B cell (primary cell): ENCODE measurements at regions not wholly inside any gene's neighbourhood (a gene's known extent, or its start where the extent isn't known, plus 50 kb on each side); places are given as distances from the start of the nearest gene placed in this dataset.

Experiments used
- ATAC-seq: fragments of 200-7000 bp; cut with Tn5 transposase; one replicate; pipeline ENCODE4 v1.10.0; 2021; ENCODE audit warnings: low read depth, mild to moderate bottlenecking, moderate number of reproducible peaks, moderate library complexity
- CTCF ChIA-PET: fragments of 350-600 bp; sonication (Branson Sonifier 250); formaldehyde crosslinking; loops from one replicate; lab custom pipeline; 2021; ENCODE audit warnings: antibody characterized with exemption, inconsistent platforms; lab: Charles Lee
- POLR2A ChIA-PET: fragments of 350-600 bp; sonication (Branson Sonifier 250); formaldehyde crosslinking; loops from one replicate; lab custom pipeline; 2021; ENCODE audit warnings: antibody characterized with exemption; lab: Charles Lee
- DNase-seq: peaks from one replicate; pipeline ENCODE4 v3.0.0; 2013
- H2AFZ ChIP-seq: 2 replicates; pipeline ENCODE4 v1.6.1; 2012; ENCODE audit warnings: mild to moderate bottlenecking, low read depth, low read length; ENCODE audit not compliant: insufficient read depth, poor library complexity, severe bottlenecking
- H3K27ac ChIP-seq, 2 donors: 1 replicate in 1 of 2; 2 replicates in 1 of 2; pipeline ENCODE4 v1.5.1; 2012 to 2013; ENCODE audit warnings: low read length in 2 of 2, mild to moderate bottlenecking in 2 of 2, moderate library complexity in 1 of 2
- H3K27me3 ChIP-seq, 4 experiments: fragments of 200-600 bp in 1 of 4; sonication (generic) in 1 of 4; replicated peaks in 1 of 4; 1 replicate in 2 of 4; 2 replicates in 2 of 4; pipeline versions ENCODE4 v1.6.1 to v1.7.0; 2013 to 2016; ENCODE audit warnings: low read length in 3 of 4, mild to moderate bottlenecking in 2 of 4, mixed read lengths in 1 of 4, moderate library complexity in 1 of 4; ENCODE audit not compliant: insufficient read depth in 4 of 4, control insufficient read depth in 3 of 4; ENCODE audit errors: control extremely low read depth in 1 of 4
- H3K36me3 ChIP-seq, 2 experiments: replicated peaks in 1 of 2; 1 replicate in 1 of 2; 2 replicates in 1 of 2; pipeline versions ENCODE4 v1.6.1 to v1.7.1; 2013; ENCODE audit warnings: low read length in 1 of 2; ENCODE audit not compliant: insufficient read depth in 2 of 2, control insufficient read depth in 1 of 2; ENCODE audit errors: control extremely low read depth in 1 of 2, extremely low read depth in 1 of 2
- H3K4me1 ChIP-seq, 2 donors: fragments of 200-600 bp in 1 of 2; sonication (generic) in 1 of 2; 1 replicate in 1 of 2; 2 replicates in 1 of 2; pipeline versions ENCODE4 v1.5.1 to v1.6.1; 2013 to 2017; ENCODE audit warnings: low read length in 2 of 2; ENCODE audit not compliant: control insufficient read depth in 2 of 2, insufficient read depth in 2 of 2
- H3K4me2 ChIP-seq: replicated peaks from 2 replicates; pipeline ENCODE3; 2012; ENCODE audit warnings: mild to moderate bottlenecking, low read depth, low read length; ENCODE audit not compliant: poor library complexity, severe bottlenecking
- H3K4me3 ChIP-seq, 5 experiments: fragments of 200-600 bp in 1 of 5; sonication (generic) in 1 of 5; 1 replicate in 3 of 5; 2 replicates in 2 of 5; pipeline versions ENCODE4 v1.5.1 to v1.7.0; 2011 to 2016; ENCODE audit warnings: low read length in 4 of 5, mild to moderate bottlenecking in 4 of 5, low read depth in 2 of 5, control low read depth in 1 of 5, moderate library complexity in 1 of 5; ENCODE audit not compliant: insufficient read depth in 1 of 5; ENCODE audit errors: control extremely low read depth in 1 of 5, extremely low read depth in 1 of 5
- H3K79me2 ChIP-seq: fragments of 200-600 bp; sonication (generic); one replicate; pipeline ENCODE4 v1.6.0; 2016; ENCODE audit warnings: low read length; ENCODE audit not compliant: control insufficient read depth, insufficient read depth
- H3K9ac ChIP-seq: fragments of 200-600 bp; sonication (generic); 2 replicates; pipeline ENCODE4 v1.6.1; 2017; ENCODE audit warnings: mild to moderate bottlenecking, low read length, moderate library complexity
- H3K9me3 ChIP-seq, 3 donors: one replicate each; pipeline versions ENCODE4 v1.6.1 to v1.7.1; 2013; ENCODE audit warnings: low read length in 2 of 3; ENCODE audit not compliant: control insufficient read depth in 2 of 3, insufficient read depth in 1 of 3; ENCODE audit errors: control extremely low read depth in 1 of 3
- H4K20me1 ChIP-seq: 2 replicates; pipeline ENCODE4 v1.6.0; 2012; ENCODE audit warnings: mild to moderate bottlenecking, low read length; ENCODE audit not compliant: insufficient read depth, control insufficient read depth, poor library complexity, severe bottlenecking
- H3K27ac Mint-ChIP-seq: one replicate; pipeline ENCODE4 v1.8.0; 2021; ENCODE audit warnings: mixed read lengths
- H3K27me3 Mint-ChIP-seq: one replicate; pipeline ENCODE4 v1.8.0; 2021; ENCODE audit warnings: mixed read lengths
- H3K4me1 Mint-ChIP-seq: one replicate; pipeline ENCODE4 v1.8.0; 2021; ENCODE audit warnings: mixed read lengths
- H3K4me3 Mint-ChIP-seq: one replicate; pipeline ENCODE4 v1.8.0; 2021; ENCODE audit warnings: mixed read lengths
- H3K9me3 Mint-ChIP-seq: one replicate; pipeline ENCODE4 v1.8.0; 2022; ENCODE audit warnings: mixed read lengths; ENCODE audit not compliant: insufficient read depth
- EZH2 ChIP-seq: IDR thresholded peaks from 2 replicates; pipeline ENCODE4 v1.6.1; 2012; ENCODE audit warnings: borderline replicate concordance, low read depth, mild to moderate bottlenecking, moderate library complexity, low read length; ENCODE audit not compliant: insufficient read depth, poor library complexity, severe bottlenecking
- WGBS: methylation state at CpG from one replicate; pipeline ENCODE4 v1.1.5; 2013; ENCODE audit warnings: missing lambda C conversion rate; ENCODE audit not compliant: insufficient coverage; 5-methylcytosine and 5-hydroxymethylcytosine counted together
- intact Hi-C: fragments of 100-400 bp; cut with micrococcal nuclease; formaldehyde crosslinking; loops from one replicate; pipeline ENCODE4 v1.10.0; 2022
- TF ChIP-seq, protein P1 (sequence below): fragments of 200-600 bp; IDR thresholded peaks from one replicate; pipeline ENCODE4 v1.8.0; 2022; ENCODE audit warnings: antibody characterized with exemption, mild to moderate bottlenecking

DNA sequence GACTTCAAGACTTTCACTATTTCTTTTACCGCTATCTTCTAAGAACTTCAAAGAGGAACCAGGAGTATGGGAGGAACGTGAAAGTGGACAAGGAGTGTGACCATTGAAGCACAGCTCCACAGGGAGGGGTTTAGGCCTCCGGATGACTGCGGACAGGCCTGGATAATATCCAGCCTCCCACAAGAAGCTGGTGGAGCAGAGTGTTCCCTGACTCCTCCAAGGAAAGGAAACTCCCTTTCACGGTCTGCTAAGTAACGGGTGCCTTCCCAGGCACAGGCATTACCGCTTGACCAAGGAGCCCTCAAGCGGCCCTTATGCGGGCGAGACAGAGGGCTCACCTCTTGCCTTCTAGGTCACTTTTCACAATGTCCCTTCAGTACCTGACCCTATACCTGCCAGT, 267.0 kb downstream of the RPL10L start:
- CTCF ChIA-PET = no interaction called here
- intact Hi-C loops = no loop called here

DNA sequence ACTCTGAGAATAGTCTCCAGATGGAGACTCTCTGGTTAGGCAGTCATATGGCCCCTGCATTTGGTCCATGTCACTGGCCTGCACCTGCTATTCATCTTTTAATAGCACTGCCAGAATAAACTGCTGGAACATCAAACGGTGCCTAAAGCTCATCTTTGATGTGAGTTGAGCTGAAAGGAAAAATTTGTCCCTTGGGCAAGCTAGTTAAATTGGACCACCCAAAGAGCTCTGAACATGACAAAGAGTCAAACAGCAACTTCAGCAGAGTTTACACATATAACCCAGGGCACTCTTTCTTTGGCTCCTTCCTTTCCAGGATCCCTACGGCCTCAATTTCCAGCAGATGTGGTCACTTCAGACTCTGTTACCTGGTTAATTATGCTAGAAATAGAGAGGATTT, 269.9 kb downstream of the RPL10L start:
- no peaks in the 10 kb centered on the region for H3K79me2 ChIP-seq
- no CpG with 5 or more reads among the region's 2 CpGs for WGBS
- H3K27ac ChIP-seq = no peak overlapping the region
- no peak overlapping the region for H3K27ac Mint-ChIP-seq
- no peaks in the 10 kb centered on the region for H3K4me1 Mint-ChIP-seq
- ATAC-seq = no peak
- intact Hi-C loops = no loop called here
- no peak overlapping the region for H3K4me3 ChIP-seq
- CTCF ChIA-PET = interaction anchor here (0.6 kb wide), 1 partner anchor 1348 kb away, joined by 3 read pairs; no protein-coding TSS in a partner anchor
- no peaks in the 10 kb centered on the region for H4K20me1 ChIP-seq
- no peak overlapping the region for H3K4me2 ChIP-seq
- no peaks in the 10 kb centered on the region for H3K36me3 ChIP-seq
- H3K9me3 Mint-ChIP-seq = peaks cover 7% of the 10 kb centered on the region
- no peaks in the 10 kb centered on the region for H3K27me3 Mint-ChIP-seq
- no peak overlapping the region for H3K9ac ChIP-seq
- H3K9me3 ChIP-seq = peaks cover 0 to 2% (median 0%) of the 10 kb centered on the region in 3 donors
- TF ChIP-seq, protein P1, sequence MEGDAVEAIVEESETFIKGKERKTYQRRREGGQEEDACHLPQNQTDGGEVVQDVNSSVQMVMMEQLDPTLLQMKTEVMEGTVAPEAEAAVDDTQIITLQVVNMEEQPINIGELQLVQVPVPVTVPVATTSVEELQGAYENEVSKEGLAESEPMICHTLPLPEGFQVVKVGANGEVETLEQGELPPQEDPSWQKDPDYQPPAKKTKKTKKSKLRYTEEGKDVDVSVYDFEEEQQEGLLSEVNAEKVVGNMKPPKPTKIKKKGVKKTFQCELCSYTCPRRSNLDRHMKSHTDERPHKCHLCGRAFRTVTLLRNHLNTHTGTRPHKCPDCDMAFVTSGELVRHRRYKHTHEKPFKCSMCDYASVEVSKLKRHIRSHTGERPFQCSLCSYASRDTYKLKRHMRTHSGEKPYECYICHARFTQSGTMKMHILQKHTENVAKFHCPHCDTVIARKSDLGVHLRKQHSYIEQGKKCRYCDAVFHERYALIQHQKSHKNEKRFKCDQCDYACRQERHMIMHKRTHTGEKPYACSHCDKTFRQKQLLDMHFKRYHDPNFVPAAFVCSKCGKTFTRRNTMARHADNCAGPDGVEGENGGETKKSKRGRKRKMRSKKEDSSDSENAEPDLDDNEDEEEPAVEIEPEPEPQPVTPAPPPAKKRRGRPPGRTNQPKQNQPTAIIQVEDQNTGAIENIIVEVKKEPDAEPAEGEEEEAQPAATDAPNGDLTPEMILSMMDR = no peak
- TF ChIP-seq EZH2 = no peak
- no peak overlapping the region for H3K4me3 Mint-ChIP-seq
- no peak overlapping the region for H2AFZ ChIP-seq
- no peaks in the 10 kb centered on the region for H3K4me1 ChIP-seq
- POLR2A ChIA-PET = no interaction called here
- no peak for DNase-seq
- no peaks in the 10 kb centered on the region for H3K27me3 ChIP-seq

More for the DNA sequence above, 267.0 kb downstream of the RPL10L start:
- Histone ChIP-seq H3K4me3 (no peak overlapping the region), H3K4me2 (no peak overlapping the region), H3K4me1 (no peaks in the 10 kb centered on the region), H2AFZ (no peak overlapping the region), H3K9me3 (peaks cover 0 to 2% (median 0%) of the 10 kb centered on the region in 3 donors), H3K27ac (no peak overlapping the region), H4K20me1 (no peaks in the 10 kb centered on the region), H3K36me3 (no peaks in the 10 kb centered on the region), H3K27me3 (no peaks in the 10 kb centered on the region), H3K79me2 (no peaks in the 10 kb centered on the region), H3K9ac (no peak overlapping the region)
- no peak overlapping the region for H3K4me3 Mint-ChIP-seq
- TF ChIP-seq, protein P1 = no peak
- no peak for TF ChIP-seq EZH2
- peaks cover 2% of the 10 kb centered on the region for H3K9me3 Mint-ChIP-seq
- H3K4me1 Mint-ChIP-seq = no peaks in the 10 kb centered on the region
- DNase-seq (no peak), ATAC-seq (no peak)
- H3K27ac Mint-ChIP-seq = no peak overlapping the region
- POLR2A ChIA-PET = no interaction called here
- no peaks in the 10 kb centered on the region for H3K27me3 Mint-ChIP-seq
- 81% methylated on average over 6 of the region's 10 CpGs for WGBS
